Muscle layer of colon (tissue), 2 donors: ENCODE measurements at regions not wholly inside any gene's neighbourhood (a gene's known extent, or its start where the extent isn't known, plus 50 kb on each side); places are given as distances from the start of the nearest gene placed in this dataset.
"Not testable (repeated sequence)": the region's sequence is repeated elsewhere in the genome, so short reads cannot be mapped to it uniquely, and the experiment has no call there.

Source experiments
- H3K27ac ChIP-seq: one replicate; pipeline ENCODE4 v1.7.0; 2013; ENCODE audit warnings: low read depth, mild to moderate bottlenecking, low read length, moderate library complexity
- H3K27me3 ChIP-seq, 2 donors: one replicate each; pipeline ENCODE4 v1.7.0; 2013; ENCODE audit warnings: low read length in 2 of 2, mild to moderate bottlenecking in 2 of 2; ENCODE audit not compliant: insufficient read depth in 2 of 2, control insufficient read depth in 1 of 2
- H3K36me3 ChIP-seq: one replicate; pipeline ENCODE4 v1.7.0; 2013; ENCODE audit warnings: mild to moderate bottlenecking, low read length; ENCODE audit not compliant: insufficient read depth
- H3K4me1 ChIP-seq: one replicate; pipeline ENCODE4 v1.7.0; 2013; ENCODE audit warnings: mild to moderate bottlenecking, low read length; ENCODE audit not compliant: insufficient read depth
- H3K4me3 ChIP-seq, 2 donors: one replicate each; pipeline ENCODE4 v1.7.0; 2013; ENCODE audit warnings: low read length in 2 of 2, low read depth in 1 of 2, mild to moderate bottlenecking in 1 of 2, moderate library complexity in 1 of 2
- H3K9ac ChIP-seq: one replicate; pipeline ENCODE4 v1.7.0; 2013; ENCODE audit warnings: low read length
- H3K9me3 ChIP-seq: one replicate; pipeline ENCODE4 v1.7.0; 2013; ENCODE audit warnings: mild to moderate bottlenecking, low read length
- donor health status: abdominal sarcoma.
- donor health status: Adenocarcinoma of cecum.

DNA sequence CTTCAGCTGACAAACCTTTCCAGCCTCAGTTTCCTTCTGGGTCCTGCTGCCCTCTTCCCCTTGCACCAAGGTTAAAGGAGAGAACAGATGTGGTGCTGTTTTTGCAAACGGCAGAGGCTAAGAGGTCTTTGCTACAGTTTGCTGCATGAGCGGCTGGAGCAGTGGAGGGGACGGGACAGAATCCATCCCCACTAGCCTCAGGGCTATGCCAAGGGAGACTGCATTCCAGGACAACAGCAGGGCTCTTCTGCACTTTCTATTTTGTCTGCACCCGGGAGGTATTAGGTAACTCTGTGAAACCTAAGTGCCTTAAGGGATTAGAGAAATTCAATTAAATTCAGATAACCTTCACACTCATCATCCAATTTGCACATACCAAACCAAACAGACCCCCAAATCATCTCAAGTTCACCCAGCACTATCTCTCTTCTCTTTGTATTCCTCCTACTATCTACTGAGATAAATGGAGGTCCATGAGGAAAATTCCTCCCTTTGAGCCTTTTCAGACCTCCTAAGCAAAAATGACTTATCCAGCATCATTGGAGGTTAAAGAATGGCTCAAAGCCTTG lies 103.8 kb upstream of the VRK1 start:
- Histone ChIP-seq H3K36me3 (no peaks in the 10 kb centered on the region), H3K4me3 (no peak overlapping the region), H3K27ac (no peak overlapping the region), H3K27me3 (no peaks in the 10 kb centered on the region), H3K9ac (no peak overlapping the region), H3K9me3 (no peaks in the 10 kb centered on the region), H3K4me1 (no peaks in the 10 kb centered on the region)

DNA sequence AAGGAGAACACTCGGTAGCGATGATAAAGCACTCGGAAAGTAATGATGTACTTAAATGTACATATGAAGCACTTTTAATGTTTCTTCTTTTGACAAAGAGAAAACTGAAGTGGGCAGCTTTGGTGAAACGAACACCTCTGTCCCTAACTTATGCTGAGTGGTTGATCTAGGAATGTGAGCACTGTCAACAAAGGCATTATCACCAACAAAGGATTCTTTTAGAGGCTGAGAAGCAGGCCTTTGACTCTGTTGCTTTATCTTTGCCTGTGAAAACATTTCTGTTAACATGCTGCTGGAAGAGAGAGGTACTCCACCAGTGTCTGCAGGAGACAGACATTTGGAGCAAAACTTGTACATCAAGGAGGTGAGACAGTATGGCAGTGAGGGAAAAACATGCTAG lies 103.2 kb upstream of the VRK1 start:
- no peaks in the 10 kb centered on the region for H3K36me3 ChIP-seq
- H3K27ac ChIP-seq = no peak overlapping the region
- H3K9me3 ChIP-seq = no peaks in the 10 kb centered on the region
- H3K4me3 ChIP-seq = no peak overlapping the region
- H3K9ac ChIP-seq = no peak overlapping the region
- no peaks in the 10 kb centered on the region for H3K27me3 ChIP-seq
- H3K4me1 ChIP-seq = no peaks in the 10 kb centered on the region

DNA sequence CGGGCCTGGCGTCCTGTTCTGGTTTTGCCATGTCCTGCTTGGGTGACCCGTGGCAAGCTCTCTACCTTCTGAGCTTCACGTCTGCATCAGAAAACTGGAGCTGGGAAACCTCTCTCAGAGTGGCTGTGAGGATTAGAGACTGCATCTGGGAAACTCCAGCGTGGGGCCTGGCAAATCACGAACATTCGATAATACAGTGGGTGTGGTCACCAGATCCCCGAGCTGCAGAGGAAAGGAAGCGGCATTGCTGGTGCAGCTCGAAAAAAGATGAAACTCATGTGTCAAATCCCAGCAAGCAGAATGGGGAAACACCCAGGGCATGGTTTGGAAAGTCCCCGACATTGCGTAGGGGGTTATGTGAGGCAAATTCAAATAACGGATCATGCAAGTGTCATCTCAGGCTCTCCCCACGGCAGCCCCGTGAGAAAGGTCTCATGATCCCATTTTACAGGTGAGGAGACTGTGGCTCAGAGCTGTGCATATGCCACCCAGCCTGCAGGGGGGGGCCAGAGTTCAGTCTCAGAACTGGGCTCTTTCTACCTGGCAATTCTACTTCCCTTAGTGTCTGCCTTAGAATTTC lies 98.1 kb upstream of the VRK1 start:
- Histone ChIP-seq H3K4me1 (no peaks in the 10 kb centered on the region), H3K27me3 (no peaks in the 10 kb centered on the region), H3K27ac (no peak overlapping the region), H3K9me3 (no peaks in the 10 kb centered on the region), H3K4me3 (no peak overlapping the region), H3K36me3 (no peaks in the 10 kb centered on the region), H3K9ac (no peak overlapping the region)

DNA sequence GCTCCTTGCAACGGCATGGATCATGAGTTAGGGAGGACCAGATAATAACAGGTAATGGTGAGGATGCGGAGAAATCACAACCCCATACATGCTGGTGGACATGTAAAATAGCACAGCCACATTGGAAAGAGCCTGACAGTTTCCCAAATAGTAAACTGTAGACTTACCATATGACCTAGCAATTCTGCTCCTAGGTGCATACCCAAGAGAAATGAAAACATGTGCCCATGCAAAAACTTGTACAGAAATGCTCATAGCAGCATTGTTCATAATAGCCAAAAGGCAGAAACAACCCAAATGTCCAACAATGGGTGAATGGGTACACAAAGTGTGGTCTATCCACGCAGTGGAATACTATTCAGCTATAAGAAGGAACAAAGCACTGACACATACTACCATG lies 97.5 kb upstream of the VRK1 start:
- H3K4me1 ChIP-seq = no peaks in the 10 kb centered on the region
- no peak overlapping the region for H3K27ac ChIP-seq
- no peaks in the 10 kb centered on the region for H3K27me3 ChIP-seq
- H3K36me3 ChIP-seq = no peaks in the 10 kb centered on the region
- no peaks in the 10 kb centered on the region for H3K9me3 ChIP-seq
- H3K4me3 ChIP-seq = no peak overlapping the region
- no peak overlapping the region for H3K9ac ChIP-seq

DNA sequence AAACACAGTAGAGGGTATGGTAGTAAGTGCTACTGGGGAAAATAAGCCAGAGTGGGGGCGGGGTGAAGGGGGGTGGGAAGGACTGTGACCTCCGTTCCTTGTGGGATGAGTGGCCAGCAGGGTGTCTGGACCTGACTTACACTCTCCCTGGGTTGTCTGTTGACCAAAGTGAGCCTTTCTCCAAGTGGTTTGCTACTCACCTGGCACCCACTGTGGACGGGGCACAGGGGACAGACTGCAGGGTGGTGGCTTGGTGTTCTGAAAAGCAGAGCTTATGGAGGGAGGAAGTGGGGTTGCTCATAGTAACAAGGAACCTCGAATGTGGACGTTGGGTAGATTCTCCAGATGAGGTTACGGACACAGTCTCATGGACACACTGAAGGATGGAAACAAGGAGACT lies 94.4 kb upstream of the VRK1 start:
- no peaks in the 10 kb centered on the region for H3K36me3 ChIP-seq
- H3K27me3 ChIP-seq = no peaks in the 10 kb centered on the region
- no peak overlapping the region for H3K9ac ChIP-seq
- no peaks in the 10 kb centered on the region for H3K4me1 ChIP-seq
- no peaks in the 10 kb centered on the region for H3K9me3 ChIP-seq
- no peak overlapping the region for H3K4me3 ChIP-seq
- H3K27ac ChIP-seq = no peak overlapping the region

DNA sequence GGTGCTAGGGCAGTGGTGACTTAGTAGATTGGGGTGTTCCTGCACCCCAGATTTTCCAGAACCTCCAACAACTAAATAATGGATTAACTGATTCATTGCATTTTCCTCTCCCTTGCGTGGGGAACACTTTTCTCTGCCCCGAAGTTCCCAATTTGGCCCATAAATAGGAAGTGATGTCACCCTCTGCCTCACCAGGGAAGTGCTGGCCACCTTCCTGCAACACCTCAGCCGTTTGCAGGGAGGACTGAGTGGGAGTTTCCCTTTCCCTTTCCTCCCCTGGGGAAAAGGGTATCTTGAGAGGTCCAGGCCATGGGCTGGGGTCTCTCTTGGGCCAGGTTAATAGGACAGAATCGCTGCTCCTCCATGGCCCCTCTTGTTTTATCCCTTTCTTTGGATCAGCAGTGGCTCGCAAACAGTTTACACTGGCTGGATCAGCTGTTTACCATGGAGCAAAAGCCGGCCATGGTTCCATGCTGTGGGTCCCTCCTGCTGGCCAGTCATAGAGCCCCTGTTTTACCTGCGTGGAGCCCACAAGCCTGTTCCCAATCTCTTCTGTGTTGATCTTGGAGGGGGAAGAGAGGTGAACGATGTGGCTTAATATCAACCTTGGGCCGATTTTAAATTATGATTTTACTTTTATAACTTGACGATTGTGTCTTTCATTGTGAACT lies 91.6 kb upstream of the VRK1 start:
- Histone ChIP-seq H3K4me3 (no peak overlapping the region), H3K9ac (no peak overlapping the region), H3K9me3 (no peaks in the 10 kb centered on the region), H3K27ac (no peak overlapping the region), H3K36me3 (no peaks in the 10 kb centered on the region), H3K4me1 (no peaks in the 10 kb centered on the region), H3K27me3 (no peaks in the 10 kb centered on the region)

DNA sequence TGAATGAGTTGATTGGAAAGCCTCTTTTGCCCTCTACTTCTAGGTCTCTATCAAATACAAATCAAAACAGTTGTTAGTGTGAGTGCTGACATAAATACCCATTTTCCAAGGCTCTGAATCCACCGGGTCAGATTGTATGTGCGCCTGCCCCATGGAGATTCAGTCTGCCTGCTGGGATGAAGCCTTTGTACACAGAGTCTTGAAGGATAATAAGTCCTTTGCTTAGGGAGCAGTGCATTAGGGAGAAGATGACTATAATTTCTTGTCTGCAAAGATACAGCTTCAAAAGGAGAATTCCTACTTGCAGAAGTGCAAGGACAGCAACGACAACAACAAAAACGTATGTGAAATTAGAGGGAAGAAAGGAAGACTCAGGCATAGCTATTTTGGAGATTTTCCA lies 90.3 kb upstream of the VRK1 start:
- Histone ChIP-seq H3K4me1 (no peaks in the 10 kb centered on the region), H3K4me3 (no peak overlapping the region), H3K27ac (no peak overlapping the region), H3K9me3 (no peaks in the 10 kb centered on the region), H3K36me3 (no peaks in the 10 kb centered on the region), H3K27me3 (no peaks in the 10 kb centered on the region), H3K9ac (no peak overlapping the region)

DNA sequence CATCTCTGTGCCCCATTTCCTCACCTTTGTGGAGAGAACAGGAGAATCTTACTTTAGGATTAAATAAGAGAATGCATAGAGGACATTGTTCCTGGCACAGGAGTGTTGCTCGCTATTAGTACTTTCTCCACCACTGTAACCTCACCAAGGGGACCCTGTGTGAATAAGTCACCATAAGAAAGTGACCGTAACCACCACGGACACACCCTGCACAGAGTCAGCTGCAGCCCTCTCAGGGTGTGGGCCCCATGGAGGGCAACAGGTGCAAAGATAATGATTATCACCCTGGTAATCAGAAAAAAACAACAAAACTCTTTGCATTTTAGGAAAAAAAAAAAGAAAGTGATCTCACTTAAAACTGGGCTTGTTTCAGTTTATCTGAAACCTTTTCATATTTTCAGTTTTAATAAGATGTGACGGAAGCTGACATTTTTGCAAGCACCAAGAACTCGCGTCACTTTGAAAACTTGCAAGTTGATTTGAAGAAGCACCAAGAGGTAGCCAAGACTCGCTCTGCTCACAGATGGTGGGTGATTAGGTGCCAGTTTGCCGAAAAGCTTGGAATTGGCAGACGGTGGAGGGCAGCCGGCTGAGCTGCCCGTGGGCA lies 87.0 kb upstream of the VRK1 start:
- no peaks in the 10 kb centered on the region for H3K9me3 ChIP-seq
- H3K27ac ChIP-seq = no peak overlapping the region
- H3K4me3 ChIP-seq = no peak overlapping the region
- no peak overlapping the region for H3K9ac ChIP-seq
- H3K4me1 ChIP-seq = peaks cover 4% of the 10 kb centered on the region
- no peaks in the 10 kb centered on the region for H3K36me3 ChIP-seq
- no peaks in the 10 kb centered on the region for H3K27me3 ChIP-seq

DNA sequence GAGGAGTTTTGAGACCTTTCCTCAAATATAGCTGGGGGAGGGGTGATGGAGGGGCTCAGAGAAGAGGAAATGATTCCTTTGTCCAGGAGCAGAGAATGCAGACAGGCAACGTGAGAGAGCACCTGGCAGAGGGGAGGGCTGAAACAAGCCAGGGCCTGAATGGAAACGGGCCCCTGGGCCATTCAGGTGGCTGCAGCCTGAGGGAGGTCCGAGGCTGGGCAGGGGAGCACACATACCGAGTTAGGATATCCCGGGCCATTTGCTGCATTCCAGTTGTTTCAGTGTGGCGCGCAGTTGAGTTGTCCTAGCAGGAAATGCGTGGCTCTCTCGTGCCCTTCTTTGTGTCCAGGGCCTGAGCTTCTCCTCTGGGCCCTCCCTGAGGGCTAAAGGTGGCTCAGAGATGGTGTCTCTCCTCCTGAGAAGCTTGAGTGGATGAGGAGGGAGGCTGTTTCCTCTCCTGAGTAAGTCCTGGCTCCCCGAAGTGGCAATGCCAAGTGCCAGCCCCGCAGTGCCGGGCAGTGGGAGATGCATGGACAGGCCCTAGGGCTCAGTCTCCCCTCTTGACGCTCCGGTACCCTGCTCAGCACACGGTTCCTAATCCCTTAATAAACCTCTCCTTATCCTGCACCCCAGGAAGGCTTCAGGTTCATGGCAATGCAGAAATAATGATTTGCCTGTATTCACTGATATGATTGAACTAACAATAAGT lies 85.5 kb upstream of the VRK1 start:
- Histone ChIP-seq H3K27ac (no peak overlapping the region), H3K9me3 (no peaks in the 10 kb centered on the region), H3K36me3 (no peaks in the 10 kb centered on the region), H3K27me3 (no peaks in the 10 kb centered on the region), H3K4me3 (no peak overlapping the region), H3K9ac (no peak overlapping the region), H3K4me1 (peaks cover 4% of the 10 kb centered on the region)

DNA sequence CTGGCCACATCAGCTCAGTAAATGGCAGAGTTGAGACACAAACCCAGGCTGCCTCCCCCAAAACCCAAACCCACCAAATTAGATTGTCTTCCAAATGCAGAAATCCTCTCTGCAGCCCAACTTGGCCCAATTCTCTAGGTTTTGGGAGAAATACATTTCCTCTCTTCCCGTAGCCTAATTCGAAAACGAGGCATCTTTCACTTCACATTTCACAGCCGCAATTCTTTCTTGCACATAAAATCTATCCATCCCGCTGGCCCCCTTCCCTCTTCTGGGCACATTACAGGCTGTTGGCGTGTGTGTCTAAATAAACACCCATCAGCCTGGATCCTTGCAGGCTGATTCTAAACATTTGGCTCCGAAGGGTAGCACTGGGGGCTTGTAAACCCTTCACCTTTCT lies 83.8 kb upstream of the VRK1 start:
- Histone ChIP-seq H3K27ac (no peak overlapping the region), H3K4me1 (peaks cover 4% of the 10 kb centered on the region), H3K4me3 (no peak overlapping the region), H3K9ac (no peak overlapping the region), H3K9me3 (no peaks in the 10 kb centered on the region), H3K36me3 (no peaks in the 10 kb centered on the region), H3K27me3 (no peaks in the 10 kb centered on the region)

DNA sequence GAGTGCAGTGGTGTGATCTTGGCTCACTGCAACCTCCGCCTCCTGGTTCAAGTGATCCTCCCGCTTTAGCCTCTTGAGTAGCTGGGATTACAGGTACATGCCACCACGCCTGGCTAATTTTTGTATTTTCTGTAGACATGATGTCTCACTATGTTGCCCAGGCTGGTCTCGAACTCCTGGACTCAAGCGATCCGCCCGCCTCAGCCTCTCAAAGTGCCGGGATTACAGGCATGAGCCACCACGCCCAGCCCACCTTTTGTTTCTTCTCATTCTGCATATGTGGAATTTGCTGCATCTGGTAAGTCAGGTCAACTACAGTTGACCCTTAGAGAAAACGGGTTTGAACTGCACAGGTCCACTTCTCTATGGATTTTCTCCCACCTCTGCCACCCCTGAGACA lies 82.6 kb upstream of the VRK1 start:
- not testable (repeated sequence) for H3K4me1 ChIP-seq, H3K4me3 ChIP-seq, H3K27ac ChIP-seq, H3K27me3 ChIP-seq, H3K9me3 ChIP-seq, H3K36me3 ChIP-seq, H3K9ac ChIP-seq
